ENCODE measurements at regions not wholly inside any gene's neighbourhood (a gene's known extent, or its start where the extent isn't known, plus 50 kb on each side); places are given as distances from the start of the nearest gene placed in this dataset.

GRCh38 chr4:43757147-43757546, 691.5 kb downstream of the KCTD8 start:
- peaks cover 31% of the 10 kb centered on the region for H3K9me3 Mint-ChIP-seq
- H3K27ac Mint-ChIP-seq, result no peak overlapping the region
- no peaks in the 10 kb centered on the region for H3K4me1 Mint-ChIP-seq (ENCODE audit: low read depth)
- DNase-seq, result no peak
- H3K27me3 Mint-ChIP-seq (ENCODE audit: insufficient read depth), result no peaks in the 10 kb centered on the region
- TF ChIP-seq CTCF (IDR thresholded peaks at IDR 0.05), result no peak
- H3K36me3 Mint-ChIP-seq (ENCODE audit: low read depth), result no peaks in the 10 kb centered on the region; the same call in 1 of the 2 replicates
- no peak overlapping the region for H3K4me3 Mint-ChIP-seq

GRCh38 chr4:43758836-43759235, 689.8 kb downstream of the KCTD8 start:
- H3K4me1 Mint-ChIP-seq (ENCODE audit: low read depth), result no peaks in the 10 kb centered on the region
- no peaks in the 10 kb centered on the region; the same call in 1 of the 2 replicates for H3K36me3 Mint-ChIP-seq (ENCODE audit: low read depth)
- H3K27ac Mint-ChIP-seq, result no peak overlapping the region
- no peak for TF ChIP-seq CTCF (IDR thresholded peaks at IDR 0.05)
- no peak overlapping the region for H3K4me3 Mint-ChIP-seq
- peaks cover 24% of the 10 kb centered on the region for H3K9me3 Mint-ChIP-seq
- H3K27me3 Mint-ChIP-seq (ENCODE audit: insufficient read depth), result no peaks in the 10 kb centered on the region
- DNase-seq, result no peak

- Mint-ChIP-seq H3K9me3 (peaks cover 23% of the 10 kb centered on the region), H3K27me3 (ENCODE audit: insufficient read depth) (no peaks in the 10 kb centered on the region), H3K4me1 (ENCODE audit: low read depth) (no peaks in the 10 kb centered on the region), H3K4me3 (no peak overlapping the region), H3K27ac (no peak overlapping the region), H3K36me3 (ENCODE audit: low read depth) (no peaks in the 10 kb centered on the region; the same call in 1 of the 2 replicates)
- TF ChIP-seq CTCF (IDR thresholded peaks at IDR 0.05), result no peak
- DNase-seq, result no peak
Measured at GRCh38 chr4:43763029-43763610, 685.5 kb downstream of the KCTD8 start.

- Mint-ChIP-seq H3K27ac (no peak overlapping the region), H3K36me3 (ENCODE audit: low read depth) (no peaks in the 10 kb centered on the region), H3K4me3 (no peak overlapping the region), H3K27me3 (ENCODE audit: insufficient read depth) (peaks cover 2% of the 10 kb centered on the region; the same call in 1 of the 2 replicates), H3K4me1 (ENCODE audit: low read depth) (no peaks in the 10 kb centered on the region), H3K9me3 (peaks cover 38% of the 10 kb centered on the region)
- DNase-seq, result no peak
- TF ChIP-seq CTCF (IDR thresholded peaks at IDR 0.05), result no peak
Measured at GRCh38 chr4:43765514-43765913, 683.1 kb downstream of the KCTD8 start.

- no peaks in the 10 kb centered on the region for H3K36me3 Mint-ChIP-seq (ENCODE audit: low read depth)
- TF ChIP-seq CTCF (IDR thresholded peaks at IDR 0.05), result no peak
- H3K4me1 Mint-ChIP-seq (ENCODE audit: low read depth), result no peaks in the 10 kb centered on the region
- no peak overlapping the region for H3K4me3 Mint-ChIP-seq
- no peak overlapping the region for H3K27ac Mint-ChIP-seq
- H3K27me3 Mint-ChIP-seq (ENCODE audit: insufficient read depth), result peaks cover 2% of the 10 kb centered on the region; the same call in 1 of the 2 replicates
- DNase-seq, result no peak
- H3K9me3 Mint-ChIP-seq, result peaks cover 30% of the 10 kb centered on the region
Measured at GRCh38 chr4:43766648-43767047, 682.0 kb downstream of the KCTD8 start.

Data from HFFc6 (cell line).